Stimulated activated CD8-positive, alpha-beta memory T cell treated with anti-CD3 and anti-CD28 coated beads, Interleukin-7, amount 100 ng/mL, for 48 hours (primary cell): ENCODE measurements at regions not wholly inside any gene's neighbourhood (a gene's known extent, or its start where the extent isn't known, plus 50 kb on each side); places are given as distances from the start of the nearest gene placed in this dataset.
"Not testable (repeated sequence)": the region's sequence is repeated elsewhere in the genome, so short reads cannot be mapped to it uniquely, and the experiment has no call there.

Experiments used
- DNase-seq, 2 donors: peaks; one replicate each; pipeline ENCODE4 v3.0.0-alpha.2; 2020; ENCODE audit warnings: low read depth in 1 of 2; ENCODE audit errors: extremely low read depth in 1 of 2

DNA sequence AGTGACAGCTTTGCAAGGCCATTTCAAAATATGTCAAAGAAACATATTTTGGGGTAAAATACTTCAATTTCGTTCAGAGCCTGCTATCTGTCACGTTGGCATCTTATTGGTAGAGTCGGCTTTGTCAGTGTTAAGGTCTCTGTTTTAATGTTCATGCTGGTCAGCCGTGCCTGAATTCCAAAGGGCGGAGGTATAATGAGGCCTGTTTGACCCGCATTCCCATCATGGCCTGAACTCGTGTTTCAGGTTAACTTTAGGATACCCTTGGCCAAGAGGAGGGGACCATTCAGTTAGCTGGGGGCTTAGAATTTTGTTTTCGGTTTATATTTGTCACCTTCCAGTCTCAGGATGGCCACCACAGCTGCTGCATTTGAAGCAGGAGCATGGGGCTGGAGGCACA is 236.4 kb downstream of the NFATC2 start:
- no peak for DNase-seq

DNA sequence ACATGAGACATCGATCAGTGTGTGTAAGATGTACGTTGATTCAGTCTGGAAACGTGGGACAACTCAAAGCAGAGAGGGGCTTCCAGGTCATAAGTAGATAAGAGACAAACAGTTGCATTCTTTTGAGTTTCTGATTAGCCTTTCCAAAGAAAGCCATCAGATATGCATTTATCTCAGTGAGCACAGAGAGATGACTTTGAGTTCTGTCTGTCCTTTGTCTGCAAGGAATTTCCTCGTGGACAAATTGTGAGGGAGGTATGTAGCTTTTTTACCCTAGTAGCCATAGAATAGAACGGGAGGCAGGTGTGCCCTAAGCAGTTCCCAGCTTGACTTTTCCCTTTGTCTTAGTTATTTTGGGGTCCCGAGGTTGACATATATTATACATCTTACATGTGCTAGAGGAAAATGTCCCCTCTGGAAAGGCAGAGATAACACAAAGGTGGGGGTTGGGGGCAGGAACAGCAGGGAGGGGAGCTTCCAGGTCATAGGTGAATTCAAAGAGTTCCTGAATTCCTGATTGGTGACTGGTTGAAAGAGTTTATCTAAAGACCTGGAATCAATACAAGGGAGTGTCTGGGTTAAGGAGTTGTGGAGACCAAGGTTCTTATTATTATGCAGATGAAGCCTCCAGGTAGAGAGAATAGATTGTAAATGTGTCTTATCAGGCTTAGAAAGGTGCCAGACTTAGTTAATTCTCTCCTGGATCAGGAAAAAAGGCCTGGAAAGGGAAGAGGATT is 237.0 kb downstream of the NFATC2 start:
- no peak for DNase-seq

DNA sequence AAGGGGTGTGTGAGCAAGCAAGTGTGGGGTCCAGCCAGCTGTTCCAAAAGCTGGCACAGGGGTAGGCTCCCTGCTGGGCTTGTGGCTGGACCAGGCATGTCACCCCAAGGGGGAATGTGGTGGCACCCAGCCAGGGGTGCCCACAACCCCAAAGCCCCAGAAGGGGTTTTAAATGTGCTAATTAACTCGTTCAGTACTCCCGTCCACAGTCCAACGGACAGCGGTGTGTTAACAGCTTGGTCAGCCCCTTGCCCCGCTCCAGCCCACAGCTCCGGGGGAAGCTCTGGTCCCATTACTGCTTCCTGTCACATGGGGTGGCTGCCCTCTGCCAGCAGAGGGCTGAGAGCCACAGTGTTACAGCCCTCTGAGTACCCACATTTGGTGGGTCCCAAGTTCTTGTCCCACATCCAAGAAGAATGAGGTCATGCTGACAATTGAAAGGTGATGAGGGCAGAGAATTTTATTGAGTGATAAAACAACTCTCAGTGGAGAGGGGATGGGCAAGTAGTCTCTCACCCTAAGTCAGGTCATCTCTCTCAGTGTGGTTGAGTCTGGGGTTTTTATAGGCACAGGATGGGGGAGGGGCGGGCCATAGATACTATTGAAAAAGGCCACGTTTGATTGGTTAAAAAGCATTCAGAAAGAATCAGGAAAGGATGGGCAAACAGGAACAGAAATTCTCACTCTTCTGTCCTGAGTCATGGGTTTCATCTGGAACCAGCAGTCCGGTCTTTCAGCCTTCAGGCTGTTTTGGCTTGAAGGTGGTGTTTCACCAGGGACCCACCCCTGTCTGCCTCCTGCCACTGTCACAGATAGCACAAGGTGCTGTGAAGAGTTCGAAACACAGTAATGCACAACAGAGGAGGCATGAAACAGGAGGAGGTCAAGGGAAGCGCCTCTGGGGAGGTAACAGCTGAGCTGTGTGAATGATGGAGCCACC is 238.5 kb downstream of the NFATC2 start:
- no peak for DNase-seq

DNA sequence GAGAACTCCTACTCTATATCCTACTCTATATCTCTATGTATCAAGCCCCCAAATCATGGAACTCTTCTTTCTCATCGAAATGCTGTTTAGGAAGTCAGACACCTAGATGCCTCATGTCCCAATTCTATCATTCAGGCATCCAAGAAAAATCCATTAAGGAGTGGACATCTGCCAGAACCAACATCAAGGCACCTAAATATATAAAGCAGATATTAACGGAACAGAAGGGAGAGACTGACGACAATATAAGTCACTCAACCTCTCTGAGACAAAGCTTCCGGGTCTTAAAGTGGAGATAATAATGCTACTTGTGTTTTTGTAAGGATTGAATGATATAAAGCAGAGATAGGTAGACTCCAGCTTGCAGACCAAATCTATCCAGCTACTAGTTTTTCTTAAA is 241.5 kb downstream of the NFATC2 start:
- DNase-seq, result no peak

DNA sequence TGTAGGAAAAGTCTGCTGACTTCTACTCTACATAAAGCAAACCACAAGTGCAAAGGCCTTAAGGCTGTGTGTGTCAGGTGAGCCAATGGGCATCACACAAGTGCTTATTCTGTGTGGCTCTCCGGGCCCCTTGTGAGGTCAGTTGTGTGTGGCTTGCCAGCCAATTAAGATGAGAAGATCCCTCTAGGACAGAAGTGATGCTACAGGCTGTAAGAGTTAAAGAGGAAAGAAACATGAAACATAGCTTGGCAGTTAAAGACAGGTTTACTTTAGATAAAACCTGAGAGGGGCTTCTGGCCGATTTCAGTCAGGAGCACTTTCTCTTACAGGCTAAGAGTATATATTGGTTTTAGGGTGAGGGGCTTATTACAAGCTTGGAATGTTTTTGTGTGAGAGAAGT is 242.4 kb downstream of the NFATC2 start:
- no peak for DNase-seq

DNA sequence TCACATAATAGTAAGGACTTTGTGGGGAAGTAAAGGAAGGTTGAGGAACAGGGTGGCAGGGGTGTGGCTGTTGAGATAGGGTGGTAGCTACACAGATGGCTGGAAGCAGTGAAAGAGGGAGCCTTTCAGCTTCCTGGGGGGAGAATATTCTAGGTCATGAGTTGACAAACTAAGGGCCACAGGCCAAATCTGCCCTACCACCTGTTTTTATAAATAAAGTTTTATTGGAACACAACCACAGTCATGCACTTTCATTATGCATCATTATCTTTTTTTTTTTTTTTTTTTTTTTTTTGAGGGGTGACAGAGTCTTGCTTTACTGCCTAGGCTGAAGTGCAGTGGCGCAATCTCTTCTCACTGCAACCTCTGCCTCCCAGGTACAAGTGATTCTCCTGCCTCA is 243.1 kb downstream of the NFATC2 start:
- no peak for DNase-seq

DNA sequence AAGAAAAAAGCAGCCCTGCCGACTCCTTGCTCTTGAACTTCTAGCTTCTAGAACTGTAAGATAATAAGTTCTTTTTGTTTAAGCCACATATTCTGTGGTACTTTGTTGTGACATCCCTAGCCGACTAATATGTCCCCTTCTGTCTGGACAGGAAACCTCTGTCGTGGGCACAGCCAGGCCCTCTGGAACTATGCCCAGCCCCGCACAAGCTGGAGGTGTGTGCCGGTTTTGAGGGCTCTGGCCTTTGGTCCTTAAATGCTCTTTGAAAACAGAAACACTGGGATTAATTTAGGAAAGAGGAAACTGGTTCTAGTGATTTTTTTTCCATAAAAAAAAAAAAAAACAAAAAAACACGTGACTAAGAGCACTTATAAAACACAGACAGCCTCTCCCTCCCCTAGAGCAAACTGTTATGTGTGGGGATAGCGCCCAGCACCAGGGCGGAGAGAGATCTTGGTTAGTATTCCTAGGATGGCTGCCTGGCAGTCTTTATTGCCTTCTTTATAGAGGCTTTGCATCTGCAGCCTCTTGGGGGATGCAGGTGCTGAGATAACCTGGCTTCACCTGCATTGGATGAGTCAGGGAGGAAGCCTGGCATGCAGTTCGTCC is 244.3 kb downstream of the NFATC2 start:
- DNase-seq, result no peak

DNA sequence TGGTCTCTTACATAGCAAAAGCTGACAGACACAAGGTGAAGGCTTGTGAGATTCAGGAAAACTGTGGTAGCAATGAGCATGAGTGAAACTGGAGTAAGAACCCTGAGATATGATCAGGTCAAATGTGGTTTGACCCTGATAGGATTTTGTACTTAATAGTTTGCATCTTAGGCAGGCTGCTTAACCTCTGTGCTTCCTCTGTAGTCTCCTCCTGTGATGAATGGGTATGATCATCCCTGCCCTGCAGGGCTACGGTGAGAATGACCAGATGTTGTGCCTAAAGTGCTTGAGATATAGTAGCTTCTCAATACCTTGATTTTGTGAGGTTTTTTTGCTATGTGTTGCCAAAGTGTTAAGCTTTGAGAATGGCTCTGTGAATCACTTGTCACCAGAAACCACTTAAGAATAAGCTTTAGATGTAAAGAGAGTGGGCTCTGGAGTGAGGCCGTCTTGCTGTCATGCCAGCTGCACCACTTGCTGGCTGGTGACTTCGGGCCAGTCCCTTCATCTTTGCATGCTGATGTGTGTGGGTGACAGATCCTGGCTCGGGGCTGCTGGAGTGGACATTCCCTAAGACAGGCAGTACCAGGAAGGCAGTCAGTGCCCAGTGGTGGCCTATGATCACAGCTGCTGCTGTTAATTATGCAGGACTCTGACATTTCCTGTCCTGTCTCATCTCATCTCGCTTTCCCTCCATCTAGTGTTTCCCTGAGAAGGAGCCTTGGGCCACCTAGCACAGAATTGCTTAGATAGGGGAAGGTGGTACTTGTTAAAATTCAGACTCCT is 254.7 kb downstream of the NFATC2 start:
- DNase-seq, result no peak

DNA sequence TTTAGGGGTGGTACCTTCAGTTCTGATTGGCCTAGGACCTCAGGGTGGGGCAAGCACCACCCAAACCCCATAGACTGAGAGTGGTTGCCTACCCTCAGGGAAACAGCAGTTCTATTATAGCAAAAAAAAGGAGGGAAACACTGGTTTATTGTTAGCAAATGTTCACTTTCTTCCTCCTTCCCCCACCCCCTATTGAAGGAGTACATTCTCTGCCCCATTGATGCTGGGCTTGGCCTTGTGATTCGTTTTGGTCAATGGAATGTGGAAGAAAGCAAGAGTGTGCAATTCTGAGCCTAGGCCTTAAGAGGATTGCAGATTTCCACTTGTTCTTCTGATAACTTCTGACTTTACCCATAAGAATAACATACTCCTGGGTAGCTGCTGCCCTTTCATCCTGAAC is 255.8 kb downstream of the NFATC2 start:
- no peak for DNase-seq

DNA sequence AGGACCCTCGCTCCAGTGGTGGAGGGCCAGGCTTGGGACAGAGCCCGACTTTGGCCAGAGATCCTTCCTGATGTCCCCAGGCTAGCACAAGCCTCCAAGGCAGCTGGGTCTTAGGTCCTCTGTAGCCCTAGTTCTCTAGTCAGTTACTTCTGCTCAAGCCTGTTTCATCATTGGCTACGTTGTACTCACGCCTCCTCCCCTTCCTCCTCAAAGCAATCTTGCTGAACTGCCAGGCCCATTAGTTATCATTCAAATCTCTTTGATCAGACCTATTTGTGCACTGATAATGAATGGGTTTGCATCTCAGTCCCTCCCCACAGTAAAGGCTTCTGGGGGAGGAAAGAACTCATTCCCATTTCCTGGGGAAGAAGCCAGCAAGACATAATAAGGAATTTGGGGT is 256.8 kb downstream of the NFATC2 start:
- DNase-seq, result no peak

DNA sequence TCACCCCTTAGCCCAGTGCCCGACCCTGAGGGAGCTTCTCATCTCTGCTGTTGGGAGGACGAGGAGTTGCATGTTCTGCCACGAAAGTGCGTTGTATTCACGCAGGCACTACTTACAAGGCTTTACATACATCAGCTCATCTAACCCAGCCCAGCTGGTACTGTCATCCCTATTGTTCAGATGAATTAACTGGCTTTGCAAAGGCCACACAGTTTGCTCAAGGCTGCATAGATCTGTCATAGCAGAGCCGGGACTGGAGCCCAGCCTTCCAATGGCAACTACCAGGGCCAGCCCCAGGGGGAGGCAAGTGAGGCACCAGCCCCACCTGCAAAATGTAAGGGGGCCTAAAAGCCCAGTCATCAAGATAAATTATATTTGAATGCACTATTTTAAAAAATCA is 257.6 kb downstream of the NFATC2 start:
- no peak for DNase-seq

DNA sequence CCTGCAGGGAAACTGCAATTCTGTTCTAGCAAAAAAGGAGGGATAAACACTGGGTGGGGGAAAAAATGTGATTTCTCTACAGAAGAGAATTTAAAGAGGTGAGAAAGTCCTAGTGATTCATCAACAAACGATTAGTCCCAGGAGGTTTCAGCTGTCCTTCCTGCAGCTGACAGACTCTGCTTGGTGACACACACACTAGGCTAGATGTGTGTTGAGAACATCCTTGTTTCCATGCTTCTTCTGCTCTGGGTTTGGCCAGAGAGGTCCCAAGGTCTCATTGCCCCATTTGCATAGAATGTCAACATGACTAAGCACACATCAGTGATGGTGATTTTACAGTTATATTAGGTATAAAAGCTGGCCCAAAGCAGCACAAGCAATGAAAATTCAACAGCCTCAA is 258.3 kb downstream of the NFATC2 start:
- no peak for DNase-seq

DNA sequence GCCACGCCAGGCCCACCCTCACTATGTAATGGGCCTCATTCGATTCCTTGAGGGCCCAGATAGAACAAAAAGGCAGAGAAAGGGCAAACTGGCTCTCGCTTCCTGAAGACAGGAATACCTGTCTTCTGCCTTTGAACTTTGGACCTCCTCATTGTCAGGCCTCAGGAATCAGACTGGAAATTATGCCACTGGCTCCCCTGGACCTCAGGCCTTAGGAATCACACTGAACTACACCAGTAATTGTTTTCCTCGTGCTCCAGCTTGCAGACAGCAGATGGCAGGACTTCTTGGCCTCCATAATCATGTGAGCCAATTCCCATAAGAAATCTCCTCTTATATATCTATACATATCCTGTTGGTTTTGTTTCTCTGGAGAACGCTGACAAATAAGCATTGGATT is 258.6 kb upstream of the KCNG1 start:
- no peak for DNase-seq

DNA sequence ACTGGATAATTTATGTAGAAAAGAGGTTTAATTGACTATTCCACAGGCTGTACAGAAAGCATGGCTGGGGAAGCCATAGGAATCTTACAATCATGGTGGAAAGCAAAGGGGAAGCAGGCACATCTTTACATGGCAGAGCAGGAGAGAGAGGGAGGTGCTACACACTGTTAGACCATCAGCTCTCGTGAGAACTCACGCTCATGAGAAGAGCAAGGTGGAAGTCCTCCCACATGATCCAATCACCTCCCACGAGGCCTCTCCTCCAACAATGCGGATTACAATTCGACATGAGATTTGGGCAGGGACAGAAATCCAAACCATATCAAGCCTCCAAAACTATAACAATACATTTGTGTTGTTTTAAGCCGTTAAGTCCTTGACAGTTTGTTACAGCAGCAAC is 257.1 kb upstream of the KCNG1 start:
- no peak for DNase-seq

DNA sequence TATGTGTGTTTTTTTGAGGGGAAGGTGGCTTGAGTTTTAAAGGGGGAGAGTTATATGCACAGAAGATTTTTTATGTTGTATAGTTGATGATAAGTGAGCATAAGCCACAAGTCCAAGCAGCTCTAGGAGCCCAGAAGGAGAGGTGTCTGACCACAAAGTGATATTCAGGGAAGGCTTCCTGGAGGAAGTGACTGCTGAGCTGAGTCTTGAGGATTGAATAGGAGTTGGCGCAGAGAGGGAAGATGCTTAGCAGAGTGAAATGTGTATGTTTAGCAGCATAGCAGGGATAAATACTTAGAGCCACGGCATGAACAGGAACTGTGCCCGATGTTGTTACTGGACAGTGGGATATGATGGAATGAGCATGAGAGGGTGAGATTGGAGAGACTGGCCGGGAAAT is 255.1 kb upstream of the KCNG1 start:
- no peak for DNase-seq

DNA sequence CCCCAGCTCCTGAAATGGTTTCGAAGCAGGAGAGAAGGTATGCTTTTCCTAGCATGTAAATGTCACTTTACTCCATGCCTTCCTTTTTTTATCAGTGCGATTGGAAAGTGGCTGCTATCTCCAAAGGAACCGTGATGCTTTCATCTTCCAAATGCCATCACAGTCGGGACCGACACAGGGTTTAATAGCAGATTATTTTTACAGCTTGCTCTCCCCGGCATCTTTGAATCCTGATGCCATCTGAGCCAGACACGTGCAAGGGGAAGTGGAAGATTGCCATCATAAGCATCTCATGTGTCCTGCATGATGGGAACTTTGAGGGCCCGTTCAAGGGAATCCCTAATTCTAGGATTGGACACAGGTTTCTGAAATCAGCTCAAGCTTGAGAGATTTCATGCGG is 253.4 kb upstream of the KCNG1 start:
- DNase-seq, result no peak

DNA sequence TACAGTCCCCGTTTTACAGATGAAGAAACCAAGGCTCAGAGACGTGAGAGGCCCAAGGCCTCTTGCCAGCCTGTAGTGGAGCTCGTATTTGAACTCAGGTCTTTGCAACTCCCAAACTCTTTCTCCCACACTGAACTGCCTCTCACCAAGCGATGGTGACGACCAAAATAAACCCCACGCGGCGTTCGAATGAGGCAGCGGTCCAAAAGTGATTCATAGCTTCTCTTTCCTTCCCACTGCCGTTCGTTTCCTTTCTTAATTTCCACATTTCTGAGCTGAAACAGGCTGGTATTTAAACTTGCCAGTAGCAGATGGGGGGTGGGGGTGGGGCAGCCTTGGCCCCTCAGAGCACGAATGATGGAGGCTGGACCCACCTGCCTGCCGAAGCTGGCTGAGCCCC is 252.9 kb upstream of the KCNG1 start:
- DNase-seq, result no peak

DNA sequence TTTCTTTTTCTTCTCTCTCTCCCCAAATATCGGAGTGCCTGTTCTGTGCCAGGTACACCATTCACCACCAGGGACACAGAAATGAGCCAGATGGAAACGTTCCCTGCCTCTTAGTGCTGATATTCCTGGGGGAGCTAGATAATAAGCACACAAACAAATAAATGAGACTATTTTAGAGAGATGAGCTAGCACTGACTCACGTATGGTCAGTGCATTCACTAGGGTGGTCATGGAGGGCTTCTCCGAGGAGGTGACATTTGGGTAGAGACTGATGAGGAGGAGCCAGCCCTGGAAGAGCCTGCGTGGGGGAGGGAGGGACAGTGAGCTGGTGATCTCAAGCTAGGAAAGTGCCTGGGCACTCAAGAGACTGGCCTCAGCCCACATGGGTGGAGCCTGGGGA is 252.3 kb upstream of the KCNG1 start:
- DNase-seq, result no peak

DNA sequence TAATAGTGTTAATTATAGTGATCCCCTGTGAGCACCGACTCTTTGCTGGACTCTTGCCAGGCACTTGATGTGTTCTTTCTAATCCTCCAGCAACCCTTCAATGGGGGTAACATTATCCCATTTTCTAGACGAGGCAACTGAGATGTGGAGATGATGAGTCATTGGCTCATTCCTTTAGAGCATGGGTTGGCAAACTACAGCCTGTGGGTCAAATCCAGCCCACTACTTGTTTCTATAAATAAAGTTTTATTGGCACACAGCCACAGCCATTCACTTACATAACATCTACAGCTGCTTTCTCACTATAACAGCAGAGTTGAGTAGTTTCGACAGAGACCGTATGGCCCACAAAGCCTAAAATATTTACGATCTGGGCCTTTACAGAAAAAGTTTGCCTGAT is 249.5 kb upstream of the KCNG1 start:
- DNase-seq, result no peak

DNA sequence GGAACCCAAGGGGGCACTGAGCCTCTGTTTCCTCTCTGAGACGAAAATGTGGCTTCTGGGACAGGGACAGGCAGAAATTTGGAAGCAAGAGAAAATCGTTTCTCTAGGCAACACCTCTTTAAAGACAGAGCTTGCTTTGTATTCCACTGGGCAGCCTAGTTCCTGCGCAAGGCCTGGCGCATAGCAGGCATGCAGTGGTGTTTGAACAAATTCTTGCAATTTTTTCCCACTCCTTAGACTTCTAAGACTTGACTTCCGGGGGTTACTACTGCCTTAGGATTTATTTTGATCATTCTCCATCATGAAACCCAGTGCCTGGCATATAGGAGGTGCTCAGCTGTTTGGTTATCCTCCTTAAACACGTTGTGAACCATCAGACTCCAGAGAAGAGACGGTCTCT is 249.0 kb upstream of the KCNG1 start:
- no peak for DNase-seq

DNA sequence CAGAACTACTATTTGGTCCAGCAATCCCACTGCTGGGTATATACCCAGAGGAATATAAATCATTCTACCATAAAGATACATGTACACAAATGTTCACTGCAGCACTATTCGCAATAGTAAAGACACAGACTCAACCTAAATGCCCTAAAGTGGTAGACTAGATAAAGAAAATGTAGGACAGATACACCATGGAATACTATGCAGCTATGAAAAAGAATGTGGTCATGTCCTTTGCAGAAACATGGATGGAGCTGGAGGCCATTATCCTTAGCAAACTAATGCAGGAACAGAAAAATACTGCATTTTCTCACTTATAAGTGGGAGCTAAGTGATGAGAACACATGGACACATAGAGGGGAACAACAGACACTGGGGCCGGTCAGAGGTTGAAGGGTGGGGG is 248.4 kb upstream of the KCNG1 start:
- not testable (repeated sequence) for DNase-seq
